RWPE2 (cell line): ENCODE measurements at regions not wholly inside any gene's neighbourhood (a gene's known extent, or its start where the extent isn't known, plus 50 kb on each side); places are given as distances from the start of the nearest gene placed in this dataset.
A peak's percentile ranks its signal among the peaks of the same experiment; 100 is the strongest.

Experiments
- ATAC-seq: fragments of 200-7000 bp; cut with Tn5 transposase; 3 replicates; pipeline ENCODE4 v1.9.1; 2021; ENCODE audit warnings: low read depth
- DNase-seq: peaks from one replicate; pipeline ENCODE4 v3.0.0-alpha.2; 2020; ENCODE audit warnings: low spot score
- H3K27ac ChIP-seq: fragments of 450-650 bp; 2 replicates; pipeline ENCODE4 v1.5.1; 2017; ENCODE audit warnings: mild to moderate bottlenecking; ENCODE audit not compliant: poor library complexity, severe bottlenecking
- H3K27me3 ChIP-seq: fragments of 250-450 bp; sonication (Bioruptor Pico); 2 replicates; pipeline ENCODE4 v1.5.1; 2021; ENCODE audit warnings: mild to moderate bottlenecking, moderate library complexity; ENCODE audit not compliant: insufficient read depth, poor library complexity, severe bottlenecking
- H3K36me3 ChIP-seq: fragments of 250-450 bp; sonication (Bioruptor Pico); 2 replicates; pipeline ENCODE4 v1.5.1; 2020; ENCODE audit warnings: low read depth, mild to moderate bottlenecking, moderate library complexity
- H3K4me1 ChIP-seq: fragments of 250-450 bp; sonication (Bioruptor Pico); 2 replicates; pipeline ENCODE4 v1.5.1; 2021; ENCODE audit warnings: mild to moderate bottlenecking, moderate library complexity; ENCODE audit not compliant: insufficient read depth, poor library complexity, severe bottlenecking
- H3K4me3 ChIP-seq: fragments of 250-450 bp; sonication (Bioruptor Pico); 2 replicates; pipeline ENCODE4 v1.5.1; 2021; ENCODE audit warnings: mild to moderate bottlenecking, moderate library complexity; ENCODE audit not compliant: severe bottlenecking
- H3K9me3 ChIP-seq: fragments of 250-450 bp; sonication (Bioruptor Pico); 2 replicates; pipeline ENCODE4 v1.5.1; 2021; ENCODE audit warnings: mild to moderate bottlenecking, moderate library complexity; ENCODE audit not compliant: severe bottlenecking
- CTCF ChIP-seq: fragments of 450-650 bp; IDR thresholded peaks from one replicate; pipeline ENCODE4 v1.5.1; 2017; ENCODE audit warnings: mild to moderate bottlenecking, moderate library complexity; ENCODE audit not compliant: poor library complexity, severe bottlenecking

DNA sequence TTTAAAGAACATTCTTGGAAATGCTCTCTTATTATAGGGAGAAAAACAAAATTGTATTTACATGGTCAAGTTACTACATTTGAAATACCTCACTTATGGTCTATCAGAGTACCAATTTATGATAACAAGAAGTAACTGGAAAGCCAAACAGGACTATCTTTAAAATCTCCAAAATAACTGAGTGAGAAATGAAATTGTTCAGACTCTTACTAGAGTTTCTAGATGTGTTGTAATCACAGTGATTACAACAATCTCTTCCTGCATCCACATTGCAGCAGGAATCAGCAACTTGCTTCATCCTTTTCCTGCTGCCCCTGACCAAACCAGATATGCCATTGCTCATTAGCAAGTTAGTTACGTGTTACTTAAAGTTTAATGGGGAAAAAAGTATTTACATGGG is 245.2 kb upstream of the SMIM31 start:
- Histone ChIP-seq H3K27me3 (no peaks in the 10 kb centered on the region), H3K4me1 (peaks cover 17% of the 10 kb centered on the region), H3K36me3 (no peaks in the 10 kb centered on the region), H3K4me3 (no peak overlapping the region), H3K27ac (no peak overlapping the region), H3K9me3 (no peaks in the 10 kb centered on the region)
- DNase-seq: no peak
- peak; percentile 56; the same call in 1 of the 3 replicates for ATAC-seq
- TF ChIP-seq CTCF: no peak

- Histone ChIP-seq H3K9me3 (no peaks in the 10 kb centered on the region), H3K27me3 (no peaks in the 10 kb centered on the region), H3K36me3 (no peaks in the 10 kb centered on the region), H3K4me3 (no peak overlapping the region), H3K27ac (no peak overlapping the region), H3K4me1 (peaks cover 17% of the 10 kb centered on the region)
- peak; percentile 60; the same call in 2 of the 3 replicates for ATAC-seq
- DNase-seq: no peak
- no peak for TF ChIP-seq CTCF
These were observed 244.0 kb upstream of the SMIM31 start for GRCh38 chr4:164509951-164510350.

- no peak overlapping the region for H3K4me3 ChIP-seq
- no peak for TF ChIP-seq CTCF
- DNase-seq (no peak), ATAC-seq (no peak)
- no peaks in the 10 kb centered on the region for H3K9me3 ChIP-seq
- no peaks in the 10 kb centered on the region for H3K36me3 ChIP-seq
- H3K27ac ChIP-seq: no peak overlapping the region
- H3K4me1 ChIP-seq: peaks cover 17% of the 10 kb centered on the region
- H3K27me3 ChIP-seq: no peaks in the 10 kb centered on the region
These were observed 241.8 kb upstream of the SMIM31 start for GRCh38 chr4:164512124-164512523.

GRCh38 chr4:164514765-164515164 is 239.2 kb upstream of the SMIM31 start:
- ATAC-seq: no peak
- DNase-seq: no peak
- Histone ChIP-seq H3K36me3 (no peaks in the 10 kb centered on the region), H3K4me3 (no peak overlapping the region), H3K4me1 (peaks cover 3% of the 10 kb centered on the region), H3K9me3 (no peaks in the 10 kb centered on the region), H3K27me3 (no peaks in the 10 kb centered on the region), H3K27ac (no peak overlapping the region)
- TF ChIP-seq CTCF: no peak

- no peaks in the 10 kb centered on the region for H3K27me3 ChIP-seq
- no peak for DNase-seq
- no peaks in the 10 kb centered on the region for H3K36me3 ChIP-seq
- H3K9me3 ChIP-seq: no peaks in the 10 kb centered on the region
- no peak overlapping the region for H3K27ac ChIP-seq
- no peak for ATAC-seq
- no peak overlapping the region for H3K4me3 ChIP-seq
- no peak for TF ChIP-seq CTCF
- H3K4me1 ChIP-seq: no peaks in the 10 kb centered on the region
These were observed 229.1 kb upstream of the SMIM31 start for GRCh38 chr4:164524789-164525188.
